HL-60 (cell line): ENCODE measurements at regions not wholly inside any gene's neighbourhood (a gene's known extent, or its start where the extent isn't known, plus 50 kb on each side); places are given as distances from the start of the nearest gene placed in this dataset.

Source experiments
- CTCF ChIP-seq: IDR thresholded peaks from one replicate; pipeline ENCODE4 v1.5.1; 2011; ENCODE audit warnings: low read length, control low read depth, inconsistent platforms; ENCODE audit not compliant: insufficient read depth
- SPI1 ChIP-seq: IDR thresholded peaks from 2 replicates; pipeline ENCODE4 v1.6.1; 2012; ENCODE audit warnings: low read depth, mild to moderate bottlenecking, borderline replicate concordance

GRCh38 chr7:113816639-113817038, 102.2 kb downstream of the PPP1R3A start:
- TF ChIP-seq SPI1 (no peak), CTCF (no peak)
